Inferior parietal cortex (tissue), 1 donor: ENCODE measurements at regions not wholly inside any gene's neighbourhood (a gene's known extent, or its start where the extent isn't known, plus 50 kb on each side); places are given as distances from the start of the nearest gene placed in this dataset.
"Not testable (repeated sequence)": the region's sequence is repeated elsewhere in the genome, so short reads cannot be mapped to it uniquely, and the experiment has no call there.

Experiments
- DNase-seq: peaks from one replicate; pipeline ENCODE4 v3.0.0-alpha.2; 2016; ENCODE audit errors: extremely low spot score

DNA sequence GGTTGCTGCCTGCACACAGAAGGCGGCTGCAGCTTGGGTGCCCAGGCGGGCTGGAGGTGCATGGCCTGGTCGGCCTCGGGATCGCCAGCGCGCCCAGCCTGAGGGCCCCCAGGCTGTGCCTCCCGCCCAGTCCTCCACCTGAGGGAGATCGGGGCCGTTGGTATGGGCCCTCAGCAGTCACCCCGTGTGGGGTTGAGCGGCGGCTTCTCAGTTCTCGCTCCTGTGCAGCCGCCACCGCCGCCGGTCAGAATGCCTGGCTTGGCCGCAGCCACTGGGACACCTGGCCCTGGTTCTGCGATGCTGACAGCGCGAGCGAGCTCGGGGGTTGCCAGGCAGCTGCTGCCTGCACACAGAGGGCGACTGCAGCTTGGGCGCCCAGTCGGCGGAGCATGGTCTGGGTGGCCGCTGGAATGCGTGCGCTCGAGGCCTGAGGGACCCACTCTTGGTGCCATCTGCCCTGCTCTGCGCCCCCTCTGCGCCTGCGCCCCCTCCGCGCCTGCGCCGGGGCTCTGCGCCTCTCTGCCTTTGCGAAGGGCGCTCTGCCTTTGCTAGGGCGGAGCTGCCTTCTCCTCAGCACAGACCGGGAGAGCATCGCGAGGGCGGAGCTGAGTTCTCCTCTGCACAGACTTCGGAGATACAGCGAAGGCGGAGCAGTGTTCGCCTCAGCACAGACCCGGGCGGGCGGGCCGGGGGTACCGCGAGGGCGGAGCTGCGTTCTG, 84.6 kb upstream of the ZNG1F start:
- peak; percentile 84 for DNase-seq

DNA sequence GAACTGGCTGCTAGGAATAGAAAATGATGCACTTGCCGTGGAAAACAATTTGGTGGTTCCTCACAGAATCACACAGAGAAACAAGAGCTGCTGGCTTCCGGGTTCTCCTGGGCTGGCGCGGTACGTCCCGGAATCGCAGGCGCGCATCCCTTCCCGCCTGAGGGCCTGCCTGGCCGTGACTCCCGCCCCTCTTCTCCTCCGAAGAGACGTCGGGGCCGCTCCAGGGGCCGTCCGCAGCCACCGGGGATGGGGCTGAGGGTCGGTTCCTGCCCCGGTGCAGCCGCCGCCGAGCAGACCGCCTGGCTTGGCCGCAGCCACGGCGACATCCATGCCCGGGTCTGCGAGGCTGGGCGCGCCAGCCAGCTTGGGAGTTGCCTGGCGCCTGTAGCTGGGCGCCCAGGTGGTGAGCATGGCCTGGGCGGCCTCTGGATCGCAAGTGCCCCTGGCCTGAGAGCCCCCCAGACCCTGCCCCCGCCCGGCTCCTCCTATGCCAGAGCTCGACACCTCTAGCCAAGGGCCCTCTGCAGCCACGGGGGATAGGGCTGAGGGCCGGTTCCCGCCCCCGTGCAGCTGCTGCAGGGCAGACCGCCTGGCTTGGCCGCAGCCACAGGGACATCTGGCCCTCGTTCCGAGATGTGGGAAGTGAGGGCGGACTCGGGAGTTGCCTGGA, 83.9 kb upstream of the ZNG1F start:
- DNase-seq, result peak; percentile 2

DNA sequence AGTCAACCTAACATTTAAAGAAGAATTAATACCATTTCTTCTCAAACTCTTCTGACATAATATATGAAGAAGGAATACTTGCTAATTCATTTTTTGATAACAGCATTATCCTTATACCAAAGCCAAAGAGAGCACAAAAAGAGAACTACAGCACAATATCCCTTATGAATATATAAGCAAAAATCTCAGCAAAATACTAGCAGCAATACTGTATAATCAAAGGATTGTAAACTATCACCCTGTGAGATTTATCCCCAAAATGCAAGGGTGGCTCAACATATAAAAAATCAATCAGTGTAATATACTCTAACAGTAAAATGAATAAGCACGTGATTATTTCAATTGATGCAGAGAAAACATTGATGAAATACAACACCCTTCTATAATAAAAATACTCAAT, 81.9 kb upstream of the ZNG1F start:
- not testable (repeated sequence) for DNase-seq

DNA sequence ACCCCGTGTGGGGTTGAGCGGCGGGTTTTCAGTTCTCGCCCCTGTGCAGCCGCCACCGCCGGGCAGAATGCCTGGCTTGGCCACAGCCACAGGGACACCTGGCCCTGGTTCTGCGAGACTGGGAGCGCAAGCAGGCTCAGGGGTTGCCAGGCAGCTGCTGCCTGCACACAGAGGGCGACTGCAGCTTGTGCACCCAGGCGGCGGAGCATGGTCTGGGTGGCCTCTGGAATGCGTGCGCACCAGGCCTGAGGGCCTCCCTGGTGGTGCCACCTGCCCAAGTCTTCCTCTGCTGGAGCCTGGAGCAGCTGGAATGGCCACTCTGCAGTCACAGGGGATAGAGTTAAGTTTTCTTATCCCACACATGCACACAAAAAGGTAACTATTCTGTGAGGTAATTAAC, 80.4 kb upstream of the ZNG1F start:
- not testable (repeated sequence) for DNase-seq

DNA sequence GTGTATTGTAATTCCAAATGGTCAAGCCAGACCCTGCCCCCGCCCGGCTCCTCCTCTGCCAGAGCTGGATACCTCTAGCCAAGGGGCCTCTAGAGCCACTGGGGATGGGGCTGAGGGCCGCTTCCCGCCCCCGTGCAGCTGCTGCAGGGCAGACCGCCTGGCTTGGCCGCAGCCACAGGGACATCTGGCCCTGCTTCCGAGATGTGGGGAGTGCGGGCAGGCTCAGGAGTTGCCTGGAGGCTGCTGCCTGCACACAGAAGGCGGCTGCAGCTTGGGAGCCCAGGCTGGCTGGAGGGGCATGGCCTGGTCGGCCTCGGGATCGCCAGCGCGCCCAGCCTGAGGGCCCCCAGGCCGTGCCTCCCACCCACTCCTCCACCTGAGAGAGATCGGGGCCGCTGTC, 79.9 kb upstream of the ZNG1F start:
- not testable (repeated sequence) for DNase-seq

DNA sequence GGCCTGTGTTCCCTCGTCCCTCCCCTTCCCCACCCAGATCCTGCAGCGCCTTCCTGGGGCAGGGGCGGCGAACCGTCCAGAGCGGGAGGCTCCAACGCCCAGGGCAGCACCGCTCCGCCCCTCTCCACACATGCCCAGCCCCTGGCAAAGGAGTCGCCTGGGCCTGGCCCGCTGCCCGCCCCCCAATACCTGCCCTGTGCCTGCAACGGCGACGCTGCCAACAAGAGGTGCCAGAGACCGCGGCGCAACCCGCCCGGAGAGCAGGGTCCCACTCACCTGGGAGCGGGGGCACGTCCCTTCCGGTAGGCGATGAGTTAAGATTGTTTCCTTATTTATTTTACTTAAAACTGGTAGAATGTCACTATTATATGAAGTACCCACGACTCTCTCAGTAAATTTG, 77.5 kb upstream of the ZNG1F start:
- not testable (repeated sequence) for DNase-seq

DNA sequence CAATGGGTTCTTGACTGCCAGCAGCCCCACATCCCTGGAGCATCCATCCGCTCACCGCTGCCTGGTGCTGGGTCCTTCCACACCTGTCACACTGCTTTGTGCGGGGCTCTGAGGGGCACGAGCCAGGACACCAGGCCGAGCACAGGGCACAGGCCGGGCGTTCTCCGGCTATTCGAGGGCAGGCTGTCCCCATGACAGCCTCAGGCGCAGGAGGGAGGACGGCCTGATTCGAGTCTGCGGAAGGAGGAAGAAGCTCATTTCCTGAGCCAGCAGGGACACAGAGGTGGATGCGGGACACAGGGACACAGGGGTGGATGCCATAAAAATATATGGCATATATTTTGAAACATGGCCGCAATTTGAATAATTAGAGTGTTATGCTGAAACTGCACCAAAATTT, 76.9 kb upstream of the ZNG1F start:
- DNase-seq, result not testable (repeated sequence)

DNA sequence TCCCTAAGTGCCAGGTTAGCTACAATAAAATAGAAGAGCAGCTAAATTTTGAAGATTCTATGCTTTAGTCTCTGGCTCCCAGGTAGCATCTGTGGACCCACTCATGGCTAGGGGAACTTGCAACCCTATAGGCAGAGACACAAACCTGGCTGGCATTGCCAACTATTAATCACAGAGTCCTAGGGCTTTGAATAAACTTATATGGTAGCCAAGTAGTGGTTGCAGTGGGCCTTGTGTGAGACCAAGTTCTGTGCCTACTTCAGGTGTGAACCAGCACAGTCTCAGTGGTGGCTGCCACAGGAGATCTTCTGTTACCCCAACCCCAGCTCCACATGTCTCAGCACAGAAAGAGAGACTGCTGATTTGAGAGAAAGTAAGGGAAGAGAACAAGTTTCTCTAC, 62.9 kb upstream of the ZNG1F start:
- not testable (repeated sequence) for DNase-seq

DNA sequence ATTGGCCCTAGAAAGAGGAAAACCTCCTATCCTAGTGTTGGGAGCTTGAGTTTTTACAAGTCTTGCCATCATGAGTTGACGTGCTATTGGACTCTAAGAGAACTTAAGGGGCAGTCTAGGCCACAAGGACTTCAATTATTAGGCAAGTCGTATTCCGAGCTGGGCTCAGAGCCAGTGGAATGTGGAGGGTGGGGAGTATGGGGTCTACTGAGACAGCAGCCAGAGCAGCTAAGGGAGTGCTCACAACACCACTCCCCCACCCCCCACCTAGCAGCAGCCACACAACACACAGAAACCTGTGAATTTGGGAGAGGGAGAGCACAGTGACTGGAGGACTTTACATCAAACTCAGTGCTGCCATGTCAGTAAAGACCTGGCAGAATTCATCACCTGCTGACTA, 62.0 kb upstream of the ZNG1F start:
- DNase-seq, result not testable (repeated sequence)

DNA sequence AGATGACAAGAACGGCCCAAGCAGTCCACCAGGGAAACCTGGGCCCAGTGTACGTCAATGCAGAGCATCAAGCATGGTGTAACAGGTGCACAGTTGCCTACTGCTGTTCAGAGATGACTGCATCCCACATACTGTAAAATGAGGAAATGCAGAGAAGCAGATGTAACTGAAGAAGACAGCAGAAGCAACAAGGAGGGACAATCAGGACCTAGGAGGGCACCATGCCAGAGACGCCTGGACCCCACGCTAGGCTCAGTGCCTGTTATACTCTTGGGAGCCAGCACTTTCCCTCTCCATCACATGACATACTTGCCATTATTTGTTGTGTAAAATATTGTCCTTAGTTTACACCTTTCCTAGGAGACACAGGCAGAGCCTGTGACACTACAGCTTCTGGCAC, 57.6 kb upstream of the ZNG1F start:
- DNase-seq, result not testable (repeated sequence)
